OCI-LY7 (cell line): ENCODE measurements at regions not wholly inside any gene's neighbourhood (a gene's known extent, or its start where the extent isn't known, plus 50 kb on each side); places are given as distances from the start of the nearest gene placed in this dataset.

Experiments
- BruUV-seq: library from RNA; stranded (reverse); fragments of 400-500 nt; replicated peaks from 2 replicates; lab custom pipeline; 2021; lab: Mats Ljungman, UMichigan
- CTCF ChIA-PET: fragments of 300-600 bp; sonication (Branson Sonifier 250); formaldehyde crosslinking; loops from one replicate; lab custom pipeline; 2022; ENCODE audit warnings: antibody characterized with exemption; ENCODE audit not compliant: unreplicated experiment; lab: Charles Lee
- POLR2A ChIA-PET: fragments of 300-600 bp; sonication (Branson Sonifier 250); formaldehyde crosslinking; loops from one replicate; lab custom pipeline; 2022; ENCODE audit warnings: antibody characterized with exemption; lab: Charles Lee
- DNase-seq: peaks from one replicate; pipeline ENCODE4 v3.0.0-alpha.2; 2015; ENCODE audit warnings: low spot score
- H2AFZ ChIP-seq: fragments of 200-600 bp; sonication (generic), shearing (Covaris generic); 2 replicates; pipeline ENCODE4 v1.6.1; 2014; ENCODE audit warnings: mild to moderate bottlenecking, antibody characterized with exemption, low read length, moderate library complexity
- H3K27ac ChIP-seq: fragments of 200-600 bp; sonication (generic); 2 replicates; pipeline ENCODE4 v1.5.1; 2014; ENCODE audit warnings: mixed run types, low read depth, mild to moderate bottlenecking, moderate library complexity, low read length, inconsistent platforms; ENCODE audit not compliant: poor library complexity, severe bottlenecking
- H3K36me3 ChIP-seq: fragments of 200-600 bp; sonication (generic); 2 replicates; pipeline ENCODE4 v1.6.1; 2014; ENCODE audit warnings: mild to moderate bottlenecking, antibody characterized with exemption, low read length, moderate library complexity, mixed read lengths; ENCODE audit not compliant: insufficient read depth
- H3K4me1 ChIP-seq: fragments of 200-600 bp; sonication (generic); 2 replicates; pipeline ENCODE4 v1.5.1; 2014; ENCODE audit warnings: mild to moderate bottlenecking, low read length; ENCODE audit not compliant: insufficient read depth, poor library complexity, severe bottlenecking
- H3K4me2 ChIP-seq: fragments of 200-600 bp; sonication (generic); 2 replicates; pipeline ENCODE4 v1.6.1; 2014; ENCODE audit warnings: mild to moderate bottlenecking, low read length
- H3K4me3 ChIP-seq: fragments of 200-600 bp; sonication (generic); 2 replicates; pipeline ENCODE4 v1.5.1; 2014; ENCODE audit warnings: mild to moderate bottlenecking, low read depth, low read length; ENCODE audit not compliant: poor library complexity, severe bottlenecking
- H3K79me2 ChIP-seq: fragments of 200-600 bp; sonication (generic); 2 replicates; pipeline ENCODE4 v1.6.1; 2016; ENCODE audit warnings: low read depth, mild to moderate bottlenecking, low read length, moderate library complexity, mixed read lengths; ENCODE audit not compliant: insufficient read depth
- H3K9me2 ChIP-seq: fragments of 200-600 bp; sonication (generic); 2 replicates; pipeline ENCODE4 v1.6.1; 2016; ENCODE audit warnings: mild to moderate bottlenecking, low read length, mixed read lengths; ENCODE audit not compliant: insufficient read depth
- H3K9me3 ChIP-seq: fragments of 200-600 bp; sonication (generic); 2 replicates; pipeline ENCODE4 v1.6.1; 2014; ENCODE audit warnings: mild to moderate bottlenecking, mixed run types, low read length, mixed read lengths
- H4K20me1 ChIP-seq: fragments of 200-600 bp; sonication (generic); 2 replicates; pipeline ENCODE4 v1.6.1; 2014; ENCODE audit warnings: mild to moderate bottlenecking, antibody characterized with exemption, low read length, moderate library complexity, mixed read lengths; ENCODE audit not compliant: insufficient read depth
- EZH2phosphoT487 ChIP-seq: fragments of 200-600 bp; sonication (generic); IDR thresholded peaks from 2 replicates; pipeline ENCODE4 v1.6.1; 2018; ENCODE audit warnings: low read depth, borderline replicate concordance, mild to moderate bottlenecking, mixed run types, antibody characterized with exemption, low read length, moderate library complexity, mixed read lengths
- intact Hi-C: fragments of 100-400 bp; cut with micrococcal nuclease; formaldehyde crosslinking; loops from one replicate; pipeline ENCODE4 v1.10.0; 2022; ENCODE audit not compliant: unreplicated experiment
- TF ChIP-seq, protein P1 (sequence below): fragments of 200-600 bp; sonication (generic); conservative IDR thresholded peaks from 2 replicates; pipeline ENCODE4 v1.5.1; 2014; ENCODE audit warnings: mild to moderate bottlenecking, antibody characterized with exemption, low read length, moderate library complexity, mixed read lengths

DNA sequence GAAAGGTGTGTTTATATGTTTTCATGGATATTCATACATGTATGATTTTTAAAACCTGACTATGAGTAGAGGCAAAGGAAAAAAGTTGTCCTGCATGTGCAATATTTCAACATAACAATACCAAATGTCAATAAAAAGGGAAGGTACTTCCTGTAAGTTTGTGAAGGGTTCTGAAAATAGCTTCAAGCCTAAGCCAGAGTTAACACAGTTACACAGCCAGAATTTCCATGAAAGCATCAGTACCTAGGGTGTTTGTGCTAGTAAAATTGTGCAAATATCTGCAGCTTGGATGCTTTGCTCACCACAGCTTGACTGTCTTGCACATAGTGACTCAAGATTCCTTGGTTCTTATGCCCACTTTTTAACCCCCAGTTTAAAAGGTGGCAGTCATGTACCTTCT lies 193.1 kb upstream of the FAR2 start:
- DNase-seq, result no peak
- no peaks in the 10 kb centered on the region for H3K9me3 ChIP-seq
- no TSS peak for BruUV-seq
- intact Hi-C loops, result loop anchor here (1.0 kb wide), 1 partner anchor 9 kb away; no protein-coding TSS in a partner anchor
- no peaks in the 10 kb centered on the region for H4K20me1 ChIP-seq
- H3K4me2 ChIP-seq, result no peak overlapping the region
- H3K79me2 ChIP-seq, result no peaks in the 10 kb centered on the region
- ChIA-PET POLR2A (interaction anchor here (0.6 kb wide), 1 partner anchor 171 kb away, joined by 3 read pairs; no protein-coding TSS in a partner anchor), CTCF (no interaction called here)
- H3K4me1 ChIP-seq, result no peaks in the 10 kb centered on the region
- no peak overlapping the region for H3K4me3 ChIP-seq
- no peak overlapping the region for H3K27ac ChIP-seq
- no peak overlapping the region for H2AFZ ChIP-seq
- H3K36me3 ChIP-seq, result no peaks in the 10 kb centered on the region
- H3K9me2 ChIP-seq, result no peaks in the 10 kb centered on the region
- TF ChIP-seq, protein P1, sequence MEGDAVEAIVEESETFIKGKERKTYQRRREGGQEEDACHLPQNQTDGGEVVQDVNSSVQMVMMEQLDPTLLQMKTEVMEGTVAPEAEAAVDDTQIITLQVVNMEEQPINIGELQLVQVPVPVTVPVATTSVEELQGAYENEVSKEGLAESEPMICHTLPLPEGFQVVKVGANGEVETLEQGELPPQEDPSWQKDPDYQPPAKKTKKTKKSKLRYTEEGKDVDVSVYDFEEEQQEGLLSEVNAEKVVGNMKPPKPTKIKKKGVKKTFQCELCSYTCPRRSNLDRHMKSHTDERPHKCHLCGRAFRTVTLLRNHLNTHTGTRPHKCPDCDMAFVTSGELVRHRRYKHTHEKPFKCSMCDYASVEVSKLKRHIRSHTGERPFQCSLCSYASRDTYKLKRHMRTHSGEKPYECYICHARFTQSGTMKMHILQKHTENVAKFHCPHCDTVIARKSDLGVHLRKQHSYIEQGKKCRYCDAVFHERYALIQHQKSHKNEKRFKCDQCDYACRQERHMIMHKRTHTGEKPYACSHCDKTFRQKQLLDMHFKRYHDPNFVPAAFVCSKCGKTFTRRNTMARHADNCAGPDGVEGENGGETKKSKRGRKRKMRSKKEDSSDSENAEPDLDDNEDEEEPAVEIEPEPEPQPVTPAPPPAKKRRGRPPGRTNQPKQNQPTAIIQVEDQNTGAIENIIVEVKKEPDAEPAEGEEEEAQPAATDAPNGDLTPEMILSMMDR, result no peak
- TF ChIP-seq EZH2phosphoT487, result no peak

DNA sequence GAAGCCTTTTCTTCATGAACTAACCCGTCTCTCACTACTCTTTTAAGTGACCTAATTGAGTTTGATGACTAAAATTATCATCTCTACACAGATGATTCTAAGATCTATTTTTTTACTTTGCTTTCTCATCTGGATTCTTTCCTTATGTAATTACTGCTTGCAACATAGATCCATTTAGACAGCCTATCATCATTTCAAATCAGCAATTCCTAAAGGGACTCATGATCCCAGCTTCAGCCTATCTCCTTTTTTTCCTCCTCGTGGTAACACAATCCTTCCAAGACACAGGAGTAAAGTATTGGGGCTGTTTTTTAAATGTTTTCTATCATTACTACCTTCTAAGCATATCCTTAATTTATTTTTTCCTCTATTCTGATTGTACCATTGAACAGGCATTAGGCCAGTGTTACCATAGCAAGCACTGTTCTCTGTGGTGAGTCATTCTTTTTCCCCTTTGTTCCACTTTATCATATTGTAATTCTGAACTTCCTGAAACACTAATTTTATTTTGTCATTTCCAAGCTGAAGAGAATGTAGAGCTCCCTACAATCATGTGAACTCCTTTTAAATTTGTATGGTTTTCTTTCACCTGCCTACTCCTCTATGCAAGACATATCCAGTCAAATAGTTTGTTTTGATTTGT lies 190.4 kb upstream of the FAR2 start:
- H4K20me1 ChIP-seq, result no peaks in the 10 kb centered on the region
- no peak for DNase-seq
- BruUV-seq, result no TSS peak
- no peak overlapping the region for H3K4me2 ChIP-seq
- no peaks in the 10 kb centered on the region for H3K4me1 ChIP-seq
- no peak overlapping the region for H3K4me3 ChIP-seq
- H3K79me2 ChIP-seq, result no peaks in the 10 kb centered on the region
- no peak overlapping the region for H3K27ac ChIP-seq
- no peaks in the 10 kb centered on the region for H3K9me2 ChIP-seq
- no peak overlapping the region for H2AFZ ChIP-seq
- H3K36me3 ChIP-seq, result no peaks in the 10 kb centered on the region
- H3K9me3 ChIP-seq, result no peaks in the 10 kb centered on the region
- intact Hi-C loops, result no loop called here
- ChIA-PET CTCF (no interaction called here), POLR2A (no interaction called here)
- no peak for TF ChIP-seq EZH2phosphoT487
- TF ChIP-seq, protein P1, result no peak

DNA sequence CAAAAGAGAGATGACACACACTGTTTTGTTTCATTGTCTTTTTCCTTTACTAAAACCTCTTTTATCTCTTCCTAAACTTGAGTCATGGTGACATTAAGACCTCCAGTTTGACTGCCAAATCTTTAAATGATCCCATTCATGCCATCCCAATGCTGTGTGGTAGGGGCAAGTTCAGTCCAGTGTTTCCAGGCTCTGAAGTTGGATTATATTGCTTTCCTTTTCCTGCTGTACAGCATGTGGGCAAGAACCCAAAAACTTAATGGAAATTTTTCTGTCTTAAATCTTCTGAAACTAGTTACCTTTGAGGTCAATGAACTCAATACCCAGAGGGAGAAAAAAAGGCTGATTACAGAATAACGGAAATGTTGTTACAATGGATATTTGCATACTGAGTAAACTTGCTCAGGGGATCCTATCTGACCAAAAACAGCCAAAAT lies 187.1 kb upstream of the FAR2 start:
- no peaks in the 10 kb centered on the region for H4K20me1 ChIP-seq
- H3K4me1 ChIP-seq, result no peaks in the 10 kb centered on the region
- H3K9me3 ChIP-seq, result no peaks in the 10 kb centered on the region
- no peaks in the 10 kb centered on the region for H3K9me2 ChIP-seq
- no TSS peak for BruUV-seq
- H3K36me3 ChIP-seq, result no peaks in the 10 kb centered on the region
- intact Hi-C loops, result no loop called here
- H3K79me2 ChIP-seq, result no peaks in the 10 kb centered on the region
- no peak overlapping the region for H3K4me2 ChIP-seq
- no peak for DNase-seq
- ChIA-PET CTCF (no interaction called here), POLR2A (no interaction called here)
- H3K4me3 ChIP-seq, result no peak overlapping the region
- no peak overlapping the region for H2AFZ ChIP-seq
- TF ChIP-seq, protein P1, result no peak
- TF ChIP-seq EZH2phosphoT487, result no peak
- H3K27ac ChIP-seq, result no peak overlapping the region
